ENCODE measurements at regions not wholly inside any gene's neighbourhood (a gene's known extent, or its start where the extent isn't known, plus 50 kb on each side); places are given as distances from the start of the nearest gene placed in this dataset.

GRCh38 chr12:93136253-93137055 is 207.4 kb upstream of the EEA1 start:
- no peak for DNase-seq

- DNase-seq = no peak
Observed at GRCh38 chr12:93137656-93138612, 208.8 kb upstream of the EEA1 start.

GRCh38 chr12:93139028-93139665 is 210.1 kb upstream of the EEA1 start:
- DNase-seq = peak in 1 of 2 donors; percentile 11

- no peak for DNase-seq
Observed at GRCh38 chr12:93140325-93140724, 211.2 kb upstream of the EEA1 start.

- DNase-seq = no peak
Observed at GRCh38 chr12:93140801-93141200, 211.7 kb upstream of the EEA1 start.

GRCh38 chr12:93142881-93143280 is 213.8 kb upstream of the EEA1 start:
- no peak for DNase-seq

- no peak for DNase-seq
Observed at GRCh38 chr12:93144109-93144508, 215.0 kb upstream of the EEA1 start.

- no peak for DNase-seq
Observed at GRCh38 chr12:93145086-93145485, 216.0 kb upstream of the EEA1 start.

- DNase-seq = no peak
Observed at GRCh38 chr12:93146263-93146939, 217.3 kb upstream of the EEA1 start.

- DNase-seq = no peak
Observed at GRCh38 chr12:93146970-93147369, 217.9 kb upstream of the EEA1 start.

- DNase-seq = no peak
Observed at GRCh38 chr12:93148412-93148811, 219.3 kb upstream of the EEA1 start.

GRCh38 chr12:93149229-93149628 is 220.1 kb upstream of the EEA1 start:
- no peak for DNase-seq

GRCh38 chr12:93151079-93151762 is 222.1 kb upstream of the EEA1 start:
- no peak for DNase-seq

- DNase-seq = no peak
Observed at GRCh38 chr12:93152617-93153016, 223.5 kb upstream of the EEA1 start.

GRCh38 chr12:93153321-93153720 is 224.2 kb upstream of the EEA1 start:
- no peak for DNase-seq

- DNase-seq = no peak
Observed at GRCh38 chr12:93154096-93154728, 223.5 kb upstream of the NUDT4 start.

- no peak for DNase-seq
Observed at GRCh38 chr12:93154753-93155480, 222.8 kb upstream of the NUDT4 start.

GRCh38 chr12:93156086-93156716 is 221.5 kb upstream of the NUDT4 start:
- DNase-seq = no peak

- no peak for DNase-seq
Observed at GRCh38 chr12:93157279-93157678, 220.4 kb upstream of the NUDT4 start.

- DNase-seq = no peak
Observed at GRCh38 chr12:93158065-93158843, 219.5 kb upstream of the NUDT4 start.

Measured in bone marrow (tissue), 2 donors.